Activated B cell treated with CpG ODN at 0.5 μM for 24 hours (primary cell): ENCODE measurements at regions not wholly inside any gene's neighbourhood (a gene's known extent, or its start where the extent isn't known, plus 50 kb on each side); places are given as distances from the start of the nearest gene placed in this dataset.
A peak's percentile ranks its signal among the peaks of the same experiment; 100 is the strongest.

Source experiments
- ATAC-seq: fragments of 200-7000 bp; cut with Tn5 transposase; one replicate; pipeline ENCODE4 v1.10.0; 2021; ENCODE audit warnings: low read depth, mild to moderate bottlenecking, moderate library complexity
- CTCF ChIA-PET: fragments of 350-600 bp; sonication (Branson Sonifier 250); formaldehyde crosslinking; loops from one replicate; lab custom pipeline; 2021; ENCODE audit warnings: antibody characterized with exemption; lab: Charles Lee
- POLR2A ChIA-PET: fragments of 350-600 bp; sonication (Branson Sonifier 250); formaldehyde crosslinking; loops from one replicate; lab custom pipeline; 2021; ENCODE audit warnings: antibody characterized with exemption; lab: Charles Lee
- DNase-seq: peaks from one replicate; pipeline ENCODE4 v3.0.0; 2022
- H3K27ac Mint-ChIP-seq: one replicate; pipeline ENCODE4 v1.8.0; 2020; ENCODE audit warnings: mixed read lengths
- H3K27me3 Mint-ChIP-seq: one replicate; pipeline ENCODE4 v1.8.0; 2021; ENCODE audit warnings: mixed read lengths
- H3K36me3 Mint-ChIP-seq: one replicate; pipeline ENCODE4 v1.8.0; 2021; ENCODE audit warnings: low read depth, mixed read lengths
- H3K4me1 Mint-ChIP-seq: one replicate; pipeline ENCODE4 v1.8.0; 2021; ENCODE audit warnings: mixed read lengths
- H3K4me3 Mint-ChIP-seq: one replicate; pipeline ENCODE4 v1.8.0; 2020; ENCODE audit warnings: mild to moderate bottlenecking, mixed read lengths
- H3K9me3 Mint-ChIP-seq: one replicate; pipeline ENCODE4 v1.8.0; 2020; ENCODE audit warnings: mixed read lengths
- CTCF ChIP-seq: fragments of 200-600 bp; IDR thresholded peaks from one replicate; pipeline ENCODE4 v1.8.0; 2022; ENCODE audit warnings: antibody characterized with exemption, mild to moderate bottlenecking
- intact Hi-C: fragments of 100-400 bp; cut with micrococcal nuclease; formaldehyde crosslinking; loops from one replicate; pipeline ENCODE4 v1.15.1; 2024

GRCh38 chr4:85142451-85142850 is 176.0 kb upstream of the WDFY3 start:
- no peak for DNase-seq
- CTCF ChIA-PET = interaction anchor here (0.8 to 1.5 kb wide), 2 partner anchors 607 to 654 kb away, joined by 3 read pairs; no protein-coding TSS in a partner anchor
- H3K27ac Mint-ChIP-seq = no peak overlapping the region

GRCh38 chr4:85147481-85148076 is 181.1 kb upstream of the WDFY3 start:
- peak; percentile 86 for ATAC-seq
- POLR2A ChIA-PET = no interaction called here
- TF ChIP-seq CTCF = peak; percentile 40
- H3K4me3 Mint-ChIP-seq = no peak overlapping the region
- peaks cover 5% of the 10 kb centered on the region for H3K4me1 Mint-ChIP-seq
- no peaks in the 10 kb centered on the region for H3K36me3 Mint-ChIP-seq
- intact Hi-C loops = loop anchor here (1.0 to 5.0 kb wide), 8 partner anchors 223 to 897 kb away; partner anchors contain the start of gene ARHGAP24
- no peak overlapping the region for H3K27ac Mint-ChIP-seq
- H3K27me3 Mint-ChIP-seq = no peaks in the 10 kb centered on the region
- no peaks in the 10 kb centered on the region for H3K9me3 Mint-ChIP-seq
- DNase-seq = no peak
- CTCF ChIA-PET = interaction anchor here (0.6 to 5.1 kb wide), 18 partner anchors 9 to 897 kb away, joined by 3 to 78 read pairs (median 4); no protein-coding TSS in a partner anchor

More at GRCh38 chr4:85142451-85142850, 176.0 kb upstream of the WDFY3 start:
- peaks cover 10% of the 10 kb centered on the region for H3K27me3 Mint-ChIP-seq
- ATAC-seq = no peak
- peaks cover under 1% of the 10 kb centered on the region for H3K4me1 Mint-ChIP-seq
- no peak overlapping the region for H3K4me3 Mint-ChIP-seq
- TF ChIP-seq CTCF = no peak
- no peaks in the 10 kb centered on the region for H3K9me3 Mint-ChIP-seq
- H3K36me3 Mint-ChIP-seq = no peaks in the 10 kb centered on the region
- POLR2A ChIA-PET = no interaction called here
- intact Hi-C loops = no loop called here

- Mint-ChIP-seq H3K27me3 (no peaks in the 10 kb centered on the region), H3K4me1 (peaks cover 5% of the 10 kb centered on the region), H3K27ac (no peak overlapping the region), H3K4me3 (no peak overlapping the region), H3K9me3 (no peaks in the 10 kb centered on the region), H3K36me3 (no peaks in the 10 kb centered on the region)
- POLR2A ChIA-PET = no interaction called here
- intact Hi-C loops = loop anchor here (5.0 kb wide), 2 partner anchors 328 to 508 kb away; partner anchors contain the start of gene ARHGAP24
- DNase-seq (no peak), ATAC-seq (no peak)
- CTCF ChIA-PET = interaction anchor here (1.1 to 5.1 kb wide), 7 partner anchors 12 to 895 kb away, joined by 3 to 78 read pairs (median 11); no protein-coding TSS in a partner anchor
- no peak for TF ChIP-seq CTCF
These were observed 183.2 kb upstream of the WDFY3 start for GRCh38 chr4:85149676-85150075.

GRCh38 chr4:85151371-85151770 is 184.9 kb upstream of the WDFY3 start:
- ATAC-seq (no peak), DNase-seq (no peak)
- H3K9me3 Mint-ChIP-seq = no peaks in the 10 kb centered on the region
- no peak for TF ChIP-seq CTCF
- no peak overlapping the region for H3K27ac Mint-ChIP-seq
- H3K4me3 Mint-ChIP-seq = no peak overlapping the region
- ChIA-PET CTCF (interaction anchor here (0.6 to 3.7 kb wide), 2 partner anchors 645 to 659 kb away, joined by 3 to 11 read pairs; no protein-coding TSS in a partner anchor), POLR2A (no interaction called here)
- H3K36me3 Mint-ChIP-seq = no peaks in the 10 kb centered on the region
- intact Hi-C loops = no loop called here
- peaks cover 5% of the 10 kb centered on the region for H3K4me1 Mint-ChIP-seq
- no peaks in the 10 kb centered on the region for H3K27me3 Mint-ChIP-seq

GRCh38 chr4:85151786-85152185 is 185.3 kb upstream of the WDFY3 start:
- POLR2A ChIA-PET = no interaction called here
- CTCF ChIA-PET = interaction anchor here (0.6 to 1.7 kb wide), 2 partner anchors 596 to 659 kb away, joined by 3 to 8 read pairs; no protein-coding TSS in a partner anchor
- H3K9me3 Mint-ChIP-seq = no peaks in the 10 kb centered on the region
- ATAC-seq (no peak), DNase-seq (no peak)
- H3K4me1 Mint-ChIP-seq = peaks cover 5% of the 10 kb centered on the region
- H3K36me3 Mint-ChIP-seq = no peaks in the 10 kb centered on the region
- TF ChIP-seq CTCF = no peak
- intact Hi-C loops = no loop called here
- no peaks in the 10 kb centered on the region for H3K27me3 Mint-ChIP-seq
- H3K4me3 Mint-ChIP-seq = no peak overlapping the region
- H3K27ac Mint-ChIP-seq = no peak overlapping the region
